PFSK-1 (cell line): ENCODE measurements at regions not wholly inside any gene's neighbourhood (a gene's known extent, or its start where the extent isn't known, plus 50 kb on each side); places are given as distances from the start of the nearest gene placed in this dataset.

ENCODE experiments used
- FOXP2 ChIP-seq: optimal IDR thresholded peaks from 2 replicates; pipeline ENCODE3; 2011; ENCODE audit warnings: borderline replicate concordance, control low read depth, inconsistent platforms; ENCODE audit not compliant: insufficient read depth; ENCODE audit errors: extremely low read length, extremely low read depth
- POLR2AphosphoS5 ChIP-seq: IDR thresholded peaks from 2 replicates; pipeline ENCODE4 v1.6.1; 2012; ENCODE audit warnings: low read depth, mild to moderate bottlenecking, control low read depth, low read length, moderate library complexity
- SIN3A ChIP-seq: IDR thresholded peaks from 2 replicates; pipeline ENCODE4 v1.6.1; 2012; ENCODE audit warnings: mild to moderate bottlenecking, low read length, moderate library complexity, borderline replicate concordance; ENCODE audit not compliant: insufficient read depth
- TAF1 ChIP-seq: IDR thresholded peaks from 2 replicates; pipeline ENCODE4 v1.6.1; 2012; ENCODE audit warnings: low read length, control low read depth, borderline replicate concordance; ENCODE audit not compliant: insufficient read depth
- TF ChIP-seq, protein P1 (sequence below), 2 experiments: IDR thresholded peaks; 2 replicates each; pipeline versions ENCODE4 v1.6.1 to v1.8.0; 2011 to 2012; ENCODE audit warnings: low read depth in 2 of 2, low read length in 2 of 2, control low read depth in 1 of 2, inconsistent platforms in 1 of 2, mild to moderate bottlenecking in 1 of 2, moderate library complexity in 1 of 2; ENCODE audit not compliant: insufficient read depth in 1 of 2

DNA sequence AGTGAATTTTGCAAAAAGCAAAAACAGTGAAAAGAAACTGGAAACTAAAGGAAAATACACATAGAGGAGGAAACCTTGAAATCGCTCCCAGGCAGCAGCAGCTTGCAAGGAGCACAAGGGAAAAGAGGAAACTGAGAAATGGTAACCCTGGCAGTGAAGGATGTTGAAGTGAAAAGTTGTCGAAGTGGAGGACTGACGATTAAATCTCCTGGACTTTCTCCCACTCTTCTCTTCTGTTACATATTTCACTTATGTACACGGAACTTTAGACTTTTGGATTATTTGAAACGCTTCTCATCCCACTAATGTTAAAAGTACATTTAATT lies 388.8 kb upstream of the USP15 start:
- TF ChIP-seq POLR2AphosphoS5 (no peak), TAF1 (no peak), SIN3A (no peak), FOXP2 (no peak)
- TF ChIP-seq, protein P1, sequence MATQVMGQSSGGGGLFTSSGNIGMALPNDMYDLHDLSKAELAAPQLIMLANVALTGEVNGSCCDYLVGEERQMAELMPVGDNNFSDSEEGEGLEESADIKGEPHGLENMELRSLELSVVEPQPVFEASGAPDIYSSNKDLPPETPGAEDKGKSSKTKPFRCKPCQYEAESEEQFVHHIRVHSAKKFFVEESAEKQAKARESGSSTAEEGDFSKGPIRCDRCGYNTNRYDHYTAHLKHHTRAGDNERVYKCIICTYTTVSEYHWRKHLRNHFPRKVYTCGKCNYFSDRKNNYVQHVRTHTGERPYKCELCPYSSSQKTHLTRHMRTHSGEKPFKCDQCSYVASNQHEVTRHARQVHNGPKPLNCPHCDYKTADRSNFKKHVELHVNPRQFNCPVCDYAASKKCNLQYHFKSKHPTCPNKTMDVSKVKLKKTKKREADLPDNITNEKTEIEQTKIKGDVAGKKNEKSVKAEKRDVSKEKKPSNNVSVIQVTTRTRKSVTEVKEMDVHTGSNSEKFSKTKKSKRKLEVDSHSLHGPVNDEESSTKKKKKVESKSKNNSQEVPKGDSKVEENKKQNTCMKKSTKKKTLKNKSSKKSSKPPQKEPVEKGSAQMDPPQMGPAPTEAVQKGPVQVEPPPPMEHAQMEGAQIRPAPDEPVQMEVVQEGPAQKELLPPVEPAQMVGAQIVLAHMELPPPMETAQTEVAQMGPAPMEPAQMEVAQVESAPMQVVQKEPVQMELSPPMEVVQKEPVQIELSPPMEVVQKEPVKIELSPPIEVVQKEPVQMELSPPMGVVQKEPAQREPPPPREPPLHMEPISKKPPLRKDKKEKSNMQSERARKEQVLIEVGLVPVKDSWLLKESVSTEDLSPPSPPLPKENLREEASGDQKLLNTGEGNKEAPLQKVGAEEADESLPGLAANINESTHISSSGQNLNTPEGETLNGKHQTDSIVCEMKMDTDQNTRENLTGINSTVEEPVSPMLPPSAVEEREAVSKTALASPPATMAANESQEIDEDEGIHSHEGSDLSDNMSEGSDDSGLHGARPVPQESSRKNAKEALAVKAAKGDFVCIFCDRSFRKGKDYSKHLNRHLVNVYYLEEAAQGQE (IDR thresholded peaks at IDR 0.05; ENCODE audit: insufficient read depth in 1 of 2, low read depth in 2 of 2, low read length in 2 of 2), result no peak
